ENCODE measurements at regions not wholly inside any gene's neighbourhood (a gene's known extent, or its start where the extent isn't known, plus 50 kb on each side); places are given as distances from the start of the nearest gene placed in this dataset.

- TF ChIP-seq, protein P1, sequence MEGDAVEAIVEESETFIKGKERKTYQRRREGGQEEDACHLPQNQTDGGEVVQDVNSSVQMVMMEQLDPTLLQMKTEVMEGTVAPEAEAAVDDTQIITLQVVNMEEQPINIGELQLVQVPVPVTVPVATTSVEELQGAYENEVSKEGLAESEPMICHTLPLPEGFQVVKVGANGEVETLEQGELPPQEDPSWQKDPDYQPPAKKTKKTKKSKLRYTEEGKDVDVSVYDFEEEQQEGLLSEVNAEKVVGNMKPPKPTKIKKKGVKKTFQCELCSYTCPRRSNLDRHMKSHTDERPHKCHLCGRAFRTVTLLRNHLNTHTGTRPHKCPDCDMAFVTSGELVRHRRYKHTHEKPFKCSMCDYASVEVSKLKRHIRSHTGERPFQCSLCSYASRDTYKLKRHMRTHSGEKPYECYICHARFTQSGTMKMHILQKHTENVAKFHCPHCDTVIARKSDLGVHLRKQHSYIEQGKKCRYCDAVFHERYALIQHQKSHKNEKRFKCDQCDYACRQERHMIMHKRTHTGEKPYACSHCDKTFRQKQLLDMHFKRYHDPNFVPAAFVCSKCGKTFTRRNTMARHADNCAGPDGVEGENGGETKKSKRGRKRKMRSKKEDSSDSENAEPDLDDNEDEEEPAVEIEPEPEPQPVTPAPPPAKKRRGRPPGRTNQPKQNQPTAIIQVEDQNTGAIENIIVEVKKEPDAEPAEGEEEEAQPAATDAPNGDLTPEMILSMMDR (IDR thresholded peaks at IDR 0.05; ENCODE audit: control extremely low read depth in 1 of 3, insufficient read depth in 1 of 3, low read depth in 1 of 3, low read length in 3 of 3), result no peak
- no peak for TF ChIP-seq FOSL1 (IDR thresholded peaks at IDR 0.05; ENCODE audit: insufficient read depth, low read depth, low read length)
- no peak for TF ChIP-seq RBBP5 (IDR thresholded peaks at IDR 0.05; ENCODE audit: borderline replicate concordance, low read depth, low read length)
- no peak for TF ChIP-seq CEBPB (IDR thresholded peaks at IDR 0.05; ENCODE audit: low read depth, low read length)
- no peak for TF ChIP-seq SAP30 (IDR thresholded peaks at IDR 0.05; ENCODE audit: insufficient read depth, insufficient replicate concordance, low read length)
- TF ChIP-seq TAF1 (IDR thresholded peaks at IDR 0.05; ENCODE audit: low read depth, low read length), result no peak
- TF ChIP-seq SIRT6 (IDR thresholded peaks at IDR 0.05; ENCODE audit: low read length), result no peak
- TF ChIP-seq EP300 (IDR thresholded peaks at IDR 0.05; ENCODE audit: borderline replicate concordance in 1 of 2, low read depth in 2 of 2, low read length in 2 of 2), result no peak
- TF ChIP-seq SIN3A (conservative IDR thresholded peaks at IDR 0.05 in 1 of 2, IDR thresholded peaks at IDR 0.05 in 1 of 2; ENCODE audit: low read depth in 1 of 2, low read length in 2 of 2), result no peak
- TF ChIP-seq, protein P2, sequence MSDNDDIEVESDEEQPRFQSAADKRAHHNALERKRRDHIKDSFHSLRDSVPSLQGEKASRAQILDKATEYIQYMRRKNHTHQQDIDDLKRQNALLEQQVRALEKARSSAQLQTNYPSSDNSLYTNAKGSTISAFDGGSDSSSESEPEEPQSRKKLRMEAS (IDR thresholded peaks at IDR 0.05), result no peak
- TF ChIP-seq YY1 (IDR thresholded peaks at IDR 0.05; ENCODE audit: low read depth, low read length), result no peak
- no peak for TF ChIP-seq BRCA1 (IDR thresholded peaks at IDR 0.05; ENCODE audit: low read depth, low read length)
Measured at GRCh38 chr3:104575634-104576033, 791.1 kb upstream of the ALCAM start.
